Glomerular endothelial cell (primary cell): ENCODE measurements at regions not wholly inside any gene's neighbourhood (a gene's known extent, or its start where the extent isn't known, plus 50 kb on each side); places are given as distances from the start of the nearest gene placed in this dataset.
"Not testable (repeated sequence)": the region's sequence is repeated elsewhere in the genome, so short reads cannot be mapped to it uniquely, and the experiment has no call there.

Experiments
- DNase-seq: peaks from one replicate; pipeline ENCODE4 v3.0.0-alpha.2; 2011; ENCODE audit warnings: low read depth, low spot score; ENCODE audit errors: extremely low read depth

DNA sequence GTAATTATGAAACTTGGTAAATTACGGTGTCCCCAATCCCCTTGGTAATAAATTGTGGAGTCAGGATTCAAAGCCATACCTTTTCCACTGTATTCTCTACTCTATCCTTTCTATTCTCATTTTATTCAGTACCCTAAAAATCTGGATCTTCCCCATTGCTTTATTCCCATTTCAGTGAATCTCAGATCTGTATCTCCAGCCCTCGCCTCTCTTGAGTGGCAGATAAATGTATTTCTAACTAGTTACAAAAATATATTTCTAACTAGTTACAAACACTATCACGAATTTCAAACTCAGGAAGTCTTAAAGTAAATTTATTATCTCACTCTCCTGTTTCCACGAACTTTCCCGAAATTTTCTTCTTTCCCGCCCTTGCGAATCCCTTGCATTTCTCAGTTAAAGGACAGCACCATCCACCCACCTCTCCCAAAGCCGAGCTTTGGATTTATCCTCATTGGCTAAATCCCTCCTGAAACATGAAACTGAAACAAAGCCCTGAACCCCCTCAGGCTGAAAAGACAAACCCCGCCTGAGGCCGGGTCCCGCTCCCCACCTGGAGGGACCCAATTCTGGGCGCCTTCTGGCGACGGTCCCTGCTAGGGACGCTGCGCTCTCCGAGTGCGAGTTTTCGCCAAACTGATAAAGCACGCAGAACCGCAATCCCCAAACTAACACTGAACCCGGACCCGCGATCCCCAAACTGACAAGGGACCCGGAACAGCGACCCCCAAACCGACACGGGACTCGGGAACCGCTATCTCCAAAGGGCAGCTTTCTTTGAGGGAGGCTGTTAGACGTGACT lies 164.3 kb upstream of the PABPC3 start:
- no peak for DNase-seq

DNA sequence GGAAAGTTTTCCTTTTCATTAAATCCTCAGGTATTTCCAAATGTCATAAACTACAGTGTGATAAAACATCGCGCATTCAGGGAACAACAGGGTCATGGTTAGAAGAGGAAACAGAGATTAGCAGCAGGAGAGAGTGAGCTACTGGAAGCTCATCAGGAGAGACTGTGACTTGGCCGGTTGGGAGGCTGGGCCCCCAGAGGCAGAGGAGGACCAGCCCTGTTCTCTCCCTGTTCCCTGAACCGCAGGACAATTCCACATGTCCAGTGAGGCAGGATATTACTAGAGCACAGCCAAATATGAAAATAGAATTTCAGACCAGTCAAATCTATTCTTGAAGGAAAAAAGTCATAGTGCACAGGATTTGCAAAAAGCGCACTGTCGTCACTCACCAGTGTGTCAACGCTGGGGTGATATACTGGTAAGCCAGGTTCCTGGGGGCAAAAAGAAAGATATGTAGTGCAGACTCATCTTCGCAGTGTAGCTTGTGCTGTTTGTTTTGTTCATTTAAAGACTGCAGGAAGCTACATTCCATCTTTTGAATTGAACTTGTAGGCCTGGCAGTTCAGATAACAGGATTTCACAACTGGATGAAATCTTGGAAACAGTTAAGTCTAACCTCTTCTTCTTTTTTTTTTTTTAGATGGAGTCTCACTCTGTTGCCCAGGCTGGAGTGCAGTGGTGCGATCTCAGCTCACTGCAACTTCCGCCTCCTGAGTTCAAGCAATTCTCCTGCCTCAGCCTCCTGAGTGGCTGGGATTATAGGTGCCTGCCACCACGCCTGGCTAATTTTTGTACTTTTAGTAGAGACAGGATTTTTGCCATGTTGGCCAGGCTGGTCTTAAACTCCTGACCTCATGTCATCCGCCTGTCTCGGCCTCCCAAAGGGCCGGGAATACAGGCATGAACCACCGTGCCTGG lies 162.6 kb upstream of the PABPC3 start:
- not testable (repeated sequence) for DNase-seq

DNA sequence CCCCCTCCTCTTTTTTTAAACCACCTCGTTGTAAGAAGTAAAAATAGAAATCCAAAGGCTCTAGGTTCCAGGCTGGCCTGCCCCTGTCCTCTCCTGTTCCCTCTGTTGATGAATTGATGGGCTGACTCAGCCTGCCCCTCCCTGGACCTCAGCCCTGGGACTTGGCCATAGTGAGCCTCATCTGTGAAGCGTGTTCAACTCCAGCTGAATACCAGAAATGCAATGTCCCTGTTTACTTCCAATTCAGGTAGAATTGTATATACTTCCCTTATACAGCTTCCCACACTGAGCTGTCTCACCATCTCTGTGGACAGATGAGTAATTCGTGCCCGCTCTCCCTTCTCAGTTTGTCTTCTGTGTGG lies 161.9 kb upstream of the PABPC3 start:
- not testable (repeated sequence) for DNase-seq

DNA sequence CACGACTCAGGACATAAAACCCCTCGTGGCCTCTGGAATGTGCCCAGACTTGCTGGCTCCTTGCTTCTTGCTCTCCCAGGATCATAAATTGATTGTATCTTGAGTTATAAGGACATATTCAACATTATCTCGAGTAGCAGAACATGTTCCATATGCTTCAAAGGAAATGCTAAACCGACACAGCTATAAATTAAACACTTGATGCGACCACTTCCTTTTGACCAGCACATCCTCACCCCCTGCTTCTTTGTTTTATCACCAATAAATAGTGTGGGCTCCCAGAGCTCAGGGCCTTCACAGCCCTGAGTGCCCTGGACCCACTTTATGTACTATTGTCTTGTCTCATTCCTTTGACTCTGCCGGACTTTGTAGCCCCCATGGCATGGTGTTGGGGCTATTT lies 157.0 kb upstream of the PABPC3 start:
- DNase-seq = no peak

DNA sequence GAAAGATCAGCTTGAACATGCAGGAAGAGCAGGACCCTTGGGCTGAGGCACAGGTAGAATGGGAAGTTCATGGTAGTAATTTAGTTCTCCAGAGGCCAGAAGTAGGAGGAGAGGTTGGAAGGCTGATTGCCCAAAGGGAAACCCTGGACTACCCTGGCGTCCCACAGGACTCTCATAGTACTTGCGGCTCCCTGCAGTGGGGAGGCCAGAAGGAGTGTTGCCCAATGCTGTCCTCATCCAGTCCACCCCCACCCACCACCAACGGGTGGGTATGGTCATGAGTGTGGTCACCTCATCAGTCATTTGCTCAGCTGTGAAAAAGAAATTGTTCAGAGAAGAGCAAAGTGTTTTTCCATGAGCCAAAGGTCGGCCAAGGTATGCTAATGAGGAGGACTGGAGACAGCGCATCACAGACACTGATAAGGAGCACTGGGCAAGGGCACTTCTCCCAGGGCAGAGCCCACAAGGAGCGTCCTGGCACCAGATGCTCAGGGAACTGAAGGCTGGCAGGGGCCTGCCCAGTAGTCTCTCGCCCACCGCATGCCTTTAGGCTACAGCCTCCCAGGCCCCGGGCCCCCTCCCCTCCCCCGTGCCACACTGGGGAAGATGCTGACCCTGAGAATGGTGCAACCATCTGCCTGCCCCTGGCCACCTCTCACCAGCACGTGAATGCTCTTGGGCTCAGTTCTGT lies 154.8 kb upstream of the PABPC3 start:
- DNase-seq = not testable (repeated sequence)

DNA sequence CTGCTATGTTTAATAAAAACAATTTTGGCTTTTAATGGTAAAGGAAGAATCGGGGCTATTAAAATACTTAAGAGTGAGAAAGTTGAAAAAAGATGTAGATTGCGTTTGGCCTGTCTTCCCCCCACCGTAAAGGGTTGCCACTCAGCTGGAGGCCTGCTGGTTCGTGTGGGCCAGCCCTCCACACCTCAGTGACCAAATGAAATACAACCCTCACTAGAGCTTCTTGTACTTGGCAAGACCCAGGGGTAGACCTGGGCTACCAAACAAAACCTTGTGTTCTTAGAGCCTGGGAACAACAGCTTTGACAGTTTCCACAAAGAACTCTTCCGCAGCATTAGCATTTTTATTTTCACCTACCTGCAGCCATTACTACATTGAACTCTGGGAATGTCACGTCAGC lies 152.8 kb upstream of the PABPC3 start:
- no peak for DNase-seq

DNA sequence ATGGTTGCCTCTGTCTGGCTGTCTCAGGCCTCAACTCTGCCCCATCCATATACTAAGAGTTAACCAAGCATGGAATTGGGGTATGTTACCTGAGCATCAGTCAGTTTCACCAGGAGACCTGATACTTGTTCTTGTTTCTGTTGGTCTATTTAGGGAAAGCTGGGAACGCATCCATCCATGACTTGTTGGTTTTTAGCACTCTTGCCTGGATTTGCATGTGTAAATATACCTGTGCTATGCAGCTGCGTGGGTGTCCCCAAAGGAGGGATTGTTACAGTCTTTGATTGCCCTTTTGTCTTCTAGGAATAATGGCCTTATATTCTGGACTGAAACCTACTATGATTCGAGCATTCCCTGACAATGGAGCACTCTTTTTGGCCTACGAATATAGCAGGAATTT lies 151.9 kb upstream of the PABPC3 start:
- DNase-seq = not testable (repeated sequence)

DNA sequence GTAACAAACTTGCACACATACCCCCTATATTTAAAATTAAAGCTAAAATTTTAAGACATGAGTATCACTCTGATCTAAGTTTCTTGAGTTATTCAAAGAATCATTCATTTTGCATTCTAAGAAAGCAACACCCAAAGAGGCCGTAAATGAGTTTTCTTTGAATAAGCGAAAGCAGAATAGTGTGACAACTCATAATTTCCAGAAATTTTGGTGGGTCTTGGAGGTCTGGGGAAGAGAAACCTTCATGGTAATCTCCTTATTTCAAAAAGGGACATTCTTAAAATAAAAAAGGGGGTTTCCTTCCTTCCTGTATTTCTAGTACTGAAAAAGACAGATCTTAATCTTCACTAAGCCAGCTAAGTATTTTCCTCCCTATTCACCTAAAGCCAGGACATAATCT lies 147.0 kb upstream of the PABPC3 start:
- DNase-seq = not testable (repeated sequence)

DNA sequence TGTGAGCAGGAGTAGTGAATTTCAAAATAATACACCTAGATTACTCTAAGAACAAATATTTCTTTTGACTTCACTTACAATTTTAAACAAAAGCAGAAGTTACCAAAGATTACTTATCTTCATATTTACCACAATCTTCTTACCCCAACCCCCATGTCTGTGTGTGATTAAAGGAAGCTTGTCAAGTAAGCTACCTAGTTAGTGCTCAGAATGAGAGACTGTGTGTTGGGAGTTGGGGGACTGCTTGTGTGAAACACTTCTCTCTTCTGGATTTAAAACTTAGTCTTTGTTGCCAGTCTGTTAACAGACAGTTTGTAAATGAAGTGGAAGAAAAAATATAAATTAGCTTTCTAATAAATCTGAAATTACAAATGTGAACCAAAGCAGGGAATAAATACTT lies 145.3 kb upstream of the PABPC3 start:
- DNase-seq = not testable (repeated sequence)

DNA sequence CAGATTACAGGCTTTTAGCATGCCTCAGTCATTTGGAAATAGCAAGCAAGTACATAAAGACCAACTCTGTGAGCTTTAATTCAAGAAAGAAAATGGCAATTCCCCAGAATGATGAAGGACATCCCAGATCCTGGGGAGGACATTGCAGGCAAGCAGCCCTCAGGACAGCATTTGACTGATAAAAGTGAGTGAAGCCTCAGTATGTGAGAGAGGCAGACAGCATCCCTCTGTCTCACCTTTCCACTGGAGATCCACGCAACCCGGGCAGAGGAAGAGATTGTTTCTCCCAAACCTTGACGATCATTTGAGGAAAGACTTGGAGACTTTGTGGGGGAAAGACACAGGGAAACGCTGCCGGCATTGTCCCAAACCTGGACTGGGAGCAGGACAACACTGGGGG lies 128.0 kb upstream of the PABPC3 start:
- DNase-seq = not testable (repeated sequence)

DNA sequence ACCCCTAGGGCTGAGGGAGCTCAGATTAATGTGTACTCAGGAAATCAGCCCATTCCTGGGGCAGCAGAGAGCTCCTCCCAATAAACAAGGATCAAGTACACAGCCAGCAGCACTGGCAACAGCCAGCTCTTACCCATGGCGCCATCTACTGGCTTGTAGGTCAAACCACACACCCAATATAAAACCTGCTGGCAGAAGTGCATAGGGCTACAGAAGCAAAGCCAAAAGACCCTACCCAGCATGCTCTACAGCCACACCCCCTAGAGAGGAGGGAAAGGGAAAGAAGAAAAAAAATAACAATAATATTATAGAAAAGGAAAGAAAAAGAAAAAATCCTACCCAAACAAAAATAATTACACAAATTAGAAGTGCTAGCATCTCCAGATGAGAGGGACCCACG lies 127.5 kb upstream of the PABPC3 start:
- not testable (repeated sequence) for DNase-seq

DNA sequence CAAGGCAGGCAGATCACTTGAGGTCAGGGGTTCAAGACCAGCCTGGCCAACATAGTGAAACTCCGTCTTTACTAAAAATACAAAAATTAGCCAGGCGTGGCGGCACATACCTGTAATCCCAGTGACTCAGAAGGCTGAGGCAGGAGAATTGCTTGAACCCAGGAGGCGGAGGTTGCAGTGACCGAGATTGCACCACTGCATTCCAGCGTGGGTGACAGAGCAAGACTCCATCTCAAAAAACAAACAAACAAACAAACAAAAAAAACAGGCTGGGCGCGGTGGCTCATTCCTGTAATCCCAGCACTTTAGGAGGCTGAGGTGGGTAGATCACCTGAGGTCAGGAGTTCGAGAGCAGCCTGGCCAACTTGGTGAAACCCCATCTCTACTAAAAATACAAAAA lies 122.8 kb upstream of the PABPC3 start:
- not testable (repeated sequence) for DNase-seq

DNA sequence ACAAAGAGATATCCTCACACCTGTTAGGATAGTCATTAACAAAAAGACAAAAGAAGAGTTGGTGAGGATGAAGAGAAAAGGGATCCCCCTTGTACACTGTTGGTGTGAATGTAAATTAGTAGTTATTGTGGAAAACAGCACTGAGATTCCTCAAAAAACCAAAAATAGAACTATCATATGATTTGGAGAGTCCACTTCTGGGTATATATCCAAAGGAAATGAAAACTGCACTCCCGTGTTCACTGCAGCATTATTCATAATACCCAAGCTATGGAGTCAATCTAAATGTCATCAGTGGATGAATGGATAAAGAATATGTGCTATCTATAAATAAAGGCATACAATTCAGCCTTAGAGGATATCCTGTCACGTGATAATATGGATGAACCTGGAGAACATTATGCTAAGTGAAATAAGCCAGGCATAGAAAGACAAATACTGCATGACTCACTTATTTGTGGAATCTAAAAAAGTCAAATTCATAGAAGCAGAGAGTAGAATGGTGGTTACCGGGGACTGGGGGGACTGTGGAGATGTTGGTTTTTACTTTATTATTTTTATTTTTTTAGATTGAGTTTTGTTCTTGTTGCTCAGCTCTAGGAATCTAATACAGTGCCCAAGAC lies 114.6 kb upstream of the PABPC3 start:
- not testable (repeated sequence) for DNase-seq

DNA sequence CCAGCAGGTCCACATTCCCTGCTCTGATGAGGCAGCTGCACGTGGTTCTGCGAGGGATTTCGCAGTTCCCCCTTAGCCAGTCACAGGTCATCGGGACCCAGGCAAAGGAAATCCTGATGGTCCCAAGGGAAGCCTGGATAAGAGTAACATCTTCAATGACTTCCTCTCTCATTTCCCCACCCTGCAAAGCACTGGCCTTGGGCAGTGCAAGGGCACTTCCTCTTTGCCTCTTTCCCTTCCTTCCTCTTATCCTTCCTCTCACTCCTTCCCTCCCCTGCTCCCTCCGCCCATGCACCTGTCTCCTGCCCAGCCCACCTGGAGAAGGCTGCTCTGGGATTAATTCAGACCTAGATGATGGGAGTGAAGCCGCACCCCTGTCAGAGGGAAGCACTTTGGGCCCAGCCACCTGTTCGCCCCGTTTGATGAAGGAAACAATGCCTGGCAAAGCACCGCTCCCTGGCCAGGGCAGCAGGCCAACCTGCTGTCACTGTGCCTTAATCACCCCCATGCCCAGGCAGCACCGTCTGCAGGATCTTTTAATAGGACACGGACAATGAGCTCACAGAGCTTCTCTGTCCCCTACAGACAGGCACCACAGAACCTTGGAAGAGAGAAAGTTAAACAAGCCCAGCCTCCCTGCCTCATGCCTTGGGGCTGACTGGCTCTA lies 113.5 kb upstream of the PABPC3 start:
- DNase-seq = no peak

DNA sequence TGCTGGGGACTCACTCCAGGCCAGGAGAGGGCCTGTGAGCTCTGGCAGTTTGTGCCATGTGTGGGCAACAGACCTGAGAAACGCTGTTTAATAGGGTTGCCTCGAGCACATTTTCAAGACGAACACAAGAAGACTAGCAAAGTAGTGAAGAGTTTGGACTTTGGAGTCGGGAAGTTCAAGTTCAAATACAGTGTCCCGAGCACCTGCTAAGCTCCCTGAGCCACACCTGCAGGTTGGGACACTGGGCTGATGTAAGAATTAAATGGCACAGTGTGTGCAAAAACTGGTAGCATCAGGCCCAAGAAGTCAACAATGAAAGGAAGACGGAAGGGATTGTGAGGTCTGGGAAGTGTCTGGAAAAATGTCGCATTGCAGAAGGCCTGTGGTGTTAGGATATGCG lies 112.8 kb upstream of the PABPC3 start:
- no peak for DNase-seq

DNA sequence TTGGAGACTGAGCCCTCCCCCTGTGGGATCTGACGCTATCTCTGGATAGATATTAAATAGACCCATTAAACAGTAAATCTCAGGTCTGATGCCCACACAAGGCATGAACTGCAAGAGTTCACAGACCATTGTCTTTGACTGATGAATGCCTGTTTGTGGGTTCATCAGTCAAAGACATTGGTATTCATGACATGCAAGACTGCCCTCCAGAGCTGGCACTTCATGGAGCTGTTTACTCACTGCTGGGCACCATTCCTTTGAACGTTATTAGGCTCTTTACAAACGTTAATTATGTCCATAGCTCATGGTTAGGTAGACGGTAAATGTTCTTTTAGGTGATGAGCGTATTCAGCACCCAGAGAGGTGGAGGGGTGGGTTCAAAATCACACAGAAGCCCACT lies 111.8 kb upstream of the PABPC3 start:
- DNase-seq = no peak

DNA sequence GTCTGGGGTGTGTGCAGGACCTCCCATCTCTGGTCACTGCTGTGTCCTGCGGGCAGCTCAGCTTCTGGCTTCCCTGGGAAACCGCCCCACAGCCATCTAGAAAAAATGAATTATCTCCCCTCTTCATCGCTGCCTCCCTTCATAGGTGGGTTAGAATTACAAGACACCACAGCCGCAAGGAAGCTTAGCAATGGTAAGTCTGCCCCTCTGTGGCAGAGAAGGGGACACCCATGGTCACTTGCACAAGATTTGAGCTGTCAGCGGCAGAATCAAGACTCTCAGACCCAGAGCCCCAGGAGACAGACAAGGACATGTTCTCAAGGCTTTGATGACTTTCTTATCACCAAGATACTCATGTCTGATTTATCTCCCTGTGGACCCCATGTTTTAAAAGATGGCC lies 110.8 kb upstream of the PABPC3 start:
- DNase-seq = no peak

DNA sequence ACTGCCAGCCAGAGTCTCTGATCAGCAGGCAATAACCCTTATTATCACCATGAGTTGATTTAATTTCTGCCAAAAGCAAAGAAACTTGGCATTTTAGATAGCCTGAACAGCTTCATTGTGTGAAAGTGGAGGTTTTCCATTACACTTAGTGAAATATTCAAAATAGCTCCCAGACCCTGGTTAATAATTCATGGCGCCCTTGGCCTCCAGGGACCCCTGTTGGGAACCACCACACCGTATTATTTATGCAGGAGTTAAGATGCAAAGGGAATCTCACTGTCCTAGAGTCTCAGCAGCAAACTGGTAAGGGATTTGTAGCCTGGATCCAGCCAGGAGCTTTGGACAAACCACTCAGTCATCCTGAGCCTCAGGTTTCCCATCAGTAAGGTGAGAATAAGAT lies 110.0 kb upstream of the PABPC3 start:
- no peak for DNase-seq

DNA sequence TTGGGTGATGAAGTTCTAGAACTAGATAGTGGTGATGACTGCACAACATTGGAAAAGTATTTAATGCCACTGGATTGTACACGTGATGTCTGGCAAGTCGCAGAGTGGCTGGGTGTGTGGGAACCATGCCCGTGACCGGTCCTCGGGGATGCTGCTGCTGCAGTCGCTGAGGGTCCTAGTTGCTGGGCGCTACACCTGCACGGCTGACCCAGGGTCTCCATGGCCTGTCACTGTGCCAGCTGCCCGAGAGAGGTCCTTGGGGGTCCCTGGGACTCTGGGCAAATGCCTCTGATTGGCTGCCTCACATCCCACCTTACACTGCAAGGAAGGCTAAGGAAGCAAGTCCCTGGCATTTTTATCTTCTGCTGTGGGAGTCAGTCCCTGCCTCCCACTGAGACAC lies 109.1 kb upstream of the PABPC3 start:
- no peak for DNase-seq

DNA sequence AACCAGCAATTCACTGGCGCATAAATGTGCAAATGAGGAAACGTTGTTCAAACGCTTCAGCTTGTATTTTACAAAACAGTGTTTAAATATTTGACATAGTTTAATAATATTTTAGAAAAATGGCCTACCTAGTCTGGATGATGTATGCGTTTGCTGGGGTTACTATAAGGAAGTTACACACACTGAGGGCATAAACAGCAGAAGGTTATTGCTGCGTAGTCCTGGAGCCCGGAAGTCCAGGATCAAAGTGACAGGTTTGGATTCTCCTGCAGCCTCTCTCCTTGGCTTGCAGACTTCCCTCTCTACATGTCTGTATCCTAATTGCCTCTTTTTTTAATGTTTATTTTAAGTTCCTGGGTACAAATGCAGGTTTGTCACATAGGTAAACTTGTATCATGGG lies 106.0 kb upstream of the PABPC3 start:
- not testable (repeated sequence) for DNase-seq
